Activated CD4-positive, alpha-beta T cell treated with anti-CD3 and anti-CD28 coated beads, Interleukin-2, amount 10 ng/mL, durations not matched to agents 7 days and 5 days (primary cell): ENCODE measurements at regions not wholly inside any gene's neighbourhood (a gene's known extent, or its start where the extent isn't known, plus 50 kb on each side); places are given as distances from the start of the nearest gene placed in this dataset.

ENCODE experiments used
- CTCF ChIA-PET: fragments of 350-600 bp; sonication (Branson Sonifier 250); formaldehyde crosslinking; loops from one replicate; lab custom pipeline; 2021; ENCODE audit warnings: antibody characterized with exemption; lab: Charles Lee
- POLR2A ChIA-PET: fragments of 350-600 bp; sonication (Branson Sonifier 250); formaldehyde crosslinking; loops from one replicate; lab custom pipeline; 2021; ENCODE audit warnings: antibody characterized with exemption; lab: Charles Lee
- DNase-seq: peaks from one replicate; pipeline ENCODE4 v3.0.0-alpha.2; 2020
- H3K27ac Mint-ChIP-seq: one replicate; pipeline ENCODE4 v1.8.0; 2021; ENCODE audit warnings: mild to moderate bottlenecking, moderate library complexity, mixed read lengths
- H3K27me3 Mint-ChIP-seq: one replicate; pipeline ENCODE4 v1.8.0; 2021; ENCODE audit warnings: mixed read lengths
- H3K36me3 Mint-ChIP-seq: one replicate; pipeline ENCODE4 v1.8.0; 2021; ENCODE audit warnings: low read depth, mixed read lengths
- H3K4me1 Mint-ChIP-seq: one replicate; pipeline ENCODE4 v1.8.0; 2021; ENCODE audit warnings: mixed read lengths
- H3K4me3 Mint-ChIP-seq: one replicate; pipeline ENCODE4 v1.8.0; 2021; ENCODE audit warnings: mild to moderate bottlenecking, moderate library complexity, mixed read lengths
- H3K9me3 Mint-ChIP-seq: one replicate; pipeline ENCODE4 v1.8.0; 2021; ENCODE audit warnings: mixed read lengths

GRCh38 chr1:219689774-219690173 is 76.9 kb upstream of the ZC3H11B start:
- Mint-ChIP-seq H3K9me3 (no peaks in the 10 kb centered on the region), H3K4me1 (no peaks in the 10 kb centered on the region), H3K4me3 (no peak overlapping the region), H3K27me3 (no peaks in the 10 kb centered on the region), H3K36me3 (no peaks in the 10 kb centered on the region), H3K27ac (no peak overlapping the region)
- CTCF ChIA-PET = no interaction called here
- POLR2A ChIA-PET = no interaction called here
- no peak for DNase-seq

DNA sequence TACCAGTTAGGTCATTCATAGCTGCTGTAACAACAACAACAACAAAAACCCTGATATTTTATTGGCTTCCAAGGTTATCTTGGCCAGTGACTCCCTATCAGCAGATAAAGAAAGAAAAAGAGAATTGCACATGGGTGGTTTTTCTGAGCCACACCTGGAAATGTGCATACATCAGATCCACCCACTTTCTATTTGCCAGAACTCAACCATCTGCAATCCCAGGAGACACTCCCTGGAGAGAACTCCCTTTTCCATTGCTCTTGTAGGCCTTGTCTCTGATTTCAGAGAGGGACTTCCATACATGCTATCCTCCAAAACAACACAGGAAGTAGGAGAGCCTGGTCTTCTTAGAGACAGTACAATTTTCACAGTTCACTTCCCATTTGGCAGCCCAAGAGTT is 74.9 kb upstream of the ZC3H11B start:
- H3K27ac Mint-ChIP-seq = no peak overlapping the region
- CTCF ChIA-PET = no interaction called here
- H3K4me1 Mint-ChIP-seq = no peaks in the 10 kb centered on the region
- no peaks in the 10 kb centered on the region for H3K27me3 Mint-ChIP-seq
- no peaks in the 10 kb centered on the region for H3K9me3 Mint-ChIP-seq
- DNase-seq = no peak
- H3K36me3 Mint-ChIP-seq = no peaks in the 10 kb centered on the region
- POLR2A ChIA-PET = no interaction called here
- H3K4me3 Mint-ChIP-seq = no peak overlapping the region

DNA sequence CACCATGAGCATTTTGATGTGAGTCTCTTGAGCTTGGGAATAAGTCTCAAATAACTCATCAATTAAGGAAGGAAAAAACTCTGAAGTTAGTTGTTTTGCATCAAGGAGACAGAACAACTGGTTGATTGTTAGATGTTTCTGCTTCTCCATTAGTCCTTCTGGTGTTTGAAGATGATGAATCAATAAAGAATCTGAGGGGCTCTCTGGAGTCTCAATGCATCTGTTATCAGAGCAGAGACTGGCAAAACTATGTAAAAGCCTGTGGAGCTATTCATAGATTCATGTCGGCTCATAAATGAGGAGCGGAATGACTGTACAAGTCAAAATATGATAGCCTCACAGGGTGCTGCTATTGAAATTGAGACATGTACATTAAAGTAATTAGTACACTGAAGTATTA is 73.3 kb upstream of the ZC3H11B start:
- no peak overlapping the region for H3K4me3 Mint-ChIP-seq
- no peaks in the 10 kb centered on the region for H3K9me3 Mint-ChIP-seq
- H3K36me3 Mint-ChIP-seq = no peaks in the 10 kb centered on the region
- H3K27ac Mint-ChIP-seq = no peak overlapping the region
- ChIA-PET POLR2A (no interaction called here), CTCF (no interaction called here)
- no peaks in the 10 kb centered on the region for H3K27me3 Mint-ChIP-seq
- H3K4me1 Mint-ChIP-seq = no peaks in the 10 kb centered on the region
- DNase-seq = no peak

GRCh38 chr1:219682788-219683187 is 69.9 kb upstream of the ZC3H11B start:
- H3K27ac Mint-ChIP-seq = no peak overlapping the region
- H3K4me3 Mint-ChIP-seq = no peak overlapping the region
- H3K9me3 Mint-ChIP-seq = no peaks in the 10 kb centered on the region
- POLR2A ChIA-PET = no interaction called here
- DNase-seq = no peak
- H3K36me3 Mint-ChIP-seq = no peaks in the 10 kb centered on the region
- H3K4me1 Mint-ChIP-seq = no peaks in the 10 kb centered on the region
- H3K27me3 Mint-ChIP-seq = no peaks in the 10 kb centered on the region
- CTCF ChIA-PET = no interaction called here

GRCh38 chr1:219681876-219682275 is 69.0 kb upstream of the ZC3H11B start:
- Mint-ChIP-seq H3K36me3 (no peaks in the 10 kb centered on the region), H3K9me3 (no peaks in the 10 kb centered on the region), H3K4me1 (no peaks in the 10 kb centered on the region), H3K4me3 (no peak overlapping the region), H3K27ac (no peak overlapping the region), H3K27me3 (no peaks in the 10 kb centered on the region)
- ChIA-PET POLR2A (interaction anchor here (0.6 kb wide), 1 partner anchor 841 kb away, joined by 3 read pairs; no protein-coding TSS in a partner anchor), CTCF (interaction anchor here (0.6 kb wide), 1 partner anchor 115 kb away, joined by 3 read pairs; no protein-coding TSS in a partner anchor)
- DNase-seq = no peak

GRCh38 chr1:219676012-219676765 is 63.3 kb upstream of the ZC3H11B start:
- ChIA-PET POLR2A (no interaction called here), CTCF (no interaction called here)
- no peaks in the 10 kb centered on the region for H3K36me3 Mint-ChIP-seq
- no peak overlapping the region for H3K27ac Mint-ChIP-seq
- no peaks in the 10 kb centered on the region for H3K27me3 Mint-ChIP-seq
- no peak overlapping the region for H3K4me3 Mint-ChIP-seq
- no peaks in the 10 kb centered on the region for H3K4me1 Mint-ChIP-seq
- no peak for DNase-seq
- H3K9me3 Mint-ChIP-seq = no peaks in the 10 kb centered on the region

DNA sequence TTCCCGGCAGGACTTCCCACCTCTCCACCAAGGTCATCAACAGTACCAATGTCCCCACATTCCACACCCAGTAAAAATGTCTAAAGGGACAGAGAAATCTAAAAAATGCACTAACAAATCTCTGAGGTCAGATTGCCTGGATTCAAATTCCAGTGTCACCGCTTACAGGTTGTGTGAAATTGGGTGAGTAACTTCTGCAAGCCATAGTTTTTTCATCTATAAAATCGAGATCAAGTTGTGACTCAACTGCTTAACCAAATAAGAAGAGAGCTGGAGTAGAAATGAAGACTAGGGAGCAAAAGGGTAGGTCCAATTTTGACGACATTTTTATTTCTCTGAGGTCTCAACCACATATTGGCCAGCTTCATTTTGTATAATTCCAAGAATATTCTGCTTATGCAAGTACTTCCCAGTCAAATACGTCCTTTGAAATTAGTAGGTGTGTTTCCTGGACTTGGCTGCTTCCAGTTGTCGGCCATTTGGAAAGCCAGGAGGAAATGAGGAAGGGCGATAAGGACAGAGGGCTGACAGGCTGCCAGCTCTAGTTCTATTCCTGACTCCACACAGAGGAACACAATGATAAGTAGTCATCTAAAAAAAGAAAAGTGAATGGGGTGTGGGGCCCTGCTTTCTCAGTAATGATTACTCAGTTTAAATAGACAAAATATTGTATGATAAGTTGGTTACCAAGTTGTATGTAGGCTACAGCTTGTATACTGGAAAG is 57.7 kb upstream of the ZC3H11B start:
- no peaks in the 10 kb centered on the region for H3K36me3 Mint-ChIP-seq
- no peaks in the 10 kb centered on the region for H3K4me1 Mint-ChIP-seq
- no peak for DNase-seq
- ChIA-PET POLR2A (no interaction called here), CTCF (interaction anchor here (0.9 kb wide), 1 partner anchor 37 kb away, joined by 3 read pairs; no protein-coding TSS in a partner anchor)
- no peak overlapping the region for H3K4me3 Mint-ChIP-seq
- no peak overlapping the region for H3K27ac Mint-ChIP-seq
- no peaks in the 10 kb centered on the region for H3K9me3 Mint-ChIP-seq
- no peaks in the 10 kb centered on the region for H3K27me3 Mint-ChIP-seq

GRCh38 chr1:219669556-219669955 is 56.7 kb upstream of the ZC3H11B start:
- Mint-ChIP-seq H3K4me1 (no peaks in the 10 kb centered on the region), H3K36me3 (no peaks in the 10 kb centered on the region), H3K27ac (no peak overlapping the region), H3K27me3 (no peaks in the 10 kb centered on the region), H3K9me3 (no peaks in the 10 kb centered on the region), H3K4me3 (no peak overlapping the region)
- CTCF ChIA-PET = interaction anchor here (0.9 kb wide), 1 partner anchor 36 kb away, joined by 3 read pairs; no protein-coding TSS in a partner anchor
- DNase-seq = no peak
- POLR2A ChIA-PET = no interaction called here

DNA sequence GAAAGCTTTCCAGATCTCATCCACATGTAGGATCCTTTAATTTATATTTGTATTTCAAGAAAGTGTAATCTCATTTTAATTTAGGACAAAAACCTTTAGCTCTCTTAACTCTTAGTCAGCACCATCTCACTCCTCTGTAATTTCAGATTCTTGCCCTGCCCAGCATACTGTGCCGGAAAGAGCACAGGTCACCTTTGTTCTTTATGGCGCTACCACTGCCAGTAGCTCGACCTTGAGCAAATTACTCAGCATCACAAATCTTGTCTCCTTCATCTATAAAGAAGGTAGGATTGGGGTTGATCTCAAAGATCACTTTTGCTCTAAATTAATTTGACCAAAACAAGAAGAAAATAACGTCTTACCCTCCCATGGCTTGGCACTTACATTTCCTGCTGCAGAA is 56.1 kb upstream of the ZC3H11B start:
- Mint-ChIP-seq H3K4me3 (no peak overlapping the region), H3K9me3 (no peaks in the 10 kb centered on the region), H3K27ac (no peak overlapping the region), H3K36me3 (no peaks in the 10 kb centered on the region), H3K4me1 (no peaks in the 10 kb centered on the region), H3K27me3 (no peaks in the 10 kb centered on the region)
- no peak for DNase-seq
- CTCF ChIA-PET = no interaction called here
- POLR2A ChIA-PET = no interaction called here

DNA sequence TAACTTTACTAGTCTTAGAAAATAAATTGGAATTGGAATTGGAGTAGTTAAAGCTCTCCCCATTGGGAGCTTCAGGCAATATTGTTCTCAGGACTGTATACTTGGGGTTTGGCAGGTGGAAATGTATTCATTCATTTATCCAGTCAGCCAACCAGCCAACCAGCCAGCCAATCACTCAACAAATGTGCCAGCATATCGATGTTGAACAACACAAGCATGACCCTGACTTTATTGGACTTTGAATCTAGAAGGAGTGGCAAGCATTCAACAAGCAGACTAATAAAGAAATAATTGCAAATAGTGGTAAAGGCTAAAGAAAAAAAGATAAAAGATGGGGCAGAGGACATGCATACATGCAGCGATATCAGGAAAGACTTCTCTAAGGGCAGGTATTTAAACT is 55.5 kb upstream of the ZC3H11B start:
- ChIA-PET CTCF (no interaction called here), POLR2A (no interaction called here)
- Mint-ChIP-seq H3K36me3 (no peaks in the 10 kb centered on the region), H3K27me3 (no peaks in the 10 kb centered on the region), H3K4me1 (no peaks in the 10 kb centered on the region), H3K4me3 (no peak overlapping the region), H3K9me3 (no peaks in the 10 kb centered on the region), H3K27ac (no peak overlapping the region)
- DNase-seq = no peak

GRCh38 chr1:219666242-219666641 is 53.3 kb upstream of the ZC3H11B start:
- no peaks in the 10 kb centered on the region for H3K4me1 Mint-ChIP-seq
- no peak overlapping the region for H3K4me3 Mint-ChIP-seq
- H3K36me3 Mint-ChIP-seq = no peaks in the 10 kb centered on the region
- no peaks in the 10 kb centered on the region for H3K27me3 Mint-ChIP-seq
- ChIA-PET CTCF (no interaction called here), POLR2A (no interaction called here)
- no peak for DNase-seq
- no peaks in the 10 kb centered on the region for H3K9me3 Mint-ChIP-seq
- H3K27ac Mint-ChIP-seq = no peak overlapping the region

DNA sequence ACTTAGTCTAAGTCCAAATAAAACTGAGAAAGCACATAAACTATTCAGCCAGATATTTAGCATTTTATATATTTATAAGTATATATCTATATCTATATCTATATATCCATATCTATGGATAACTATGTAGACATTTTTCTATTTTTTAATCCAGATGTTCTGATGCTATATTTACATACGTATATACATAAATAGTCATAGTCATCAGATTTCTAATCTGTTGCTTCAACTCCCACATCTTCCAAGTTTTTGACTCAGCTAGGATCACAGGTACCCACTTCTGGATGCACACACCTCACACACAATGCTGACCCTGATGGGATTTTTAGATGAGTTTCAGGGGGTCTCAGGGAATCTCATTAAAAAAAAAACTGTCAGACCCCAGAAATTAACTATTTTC is 52.2 kb upstream of the ZC3H11B start:
- Mint-ChIP-seq H3K4me1 (peaks cover 4% of the 10 kb centered on the region), H3K36me3 (no peaks in the 10 kb centered on the region), H3K9me3 (no peaks in the 10 kb centered on the region), H3K27ac (no peak overlapping the region), H3K4me3 (no peak overlapping the region), H3K27me3 (peaks cover 3% of the 10 kb centered on the region)
- no peak for DNase-seq
- ChIA-PET POLR2A (no interaction called here), CTCF (interaction anchor here (0.7 kb wide), 1 partner anchor 44 kb away, joined by 3 read pairs; no protein-coding TSS in a partner anchor)

GRCh38 chr1:219664310-219665029 is 51.6 kb upstream of the ZC3H11B start:
- Mint-ChIP-seq H3K36me3 (no peaks in the 10 kb centered on the region), H3K4me1 (peaks cover 4% of the 10 kb centered on the region), H3K27ac (no peak overlapping the region), H3K9me3 (no peaks in the 10 kb centered on the region), H3K4me3 (no peak overlapping the region), H3K27me3 (peaks cover 7% of the 10 kb centered on the region)
- ChIA-PET POLR2A (no interaction called here), CTCF (interaction anchor here (0.7 kb wide), 1 partner anchor 30 kb away, joined by 3 read pairs; no protein-coding TSS in a partner anchor)
- DNase-seq = no peak
